Thoracic aorta (tissue), 2 donors: ENCODE measurements at regions not wholly inside any gene's neighbourhood (a gene's known extent, or its start where the extent isn't known, plus 50 kb on each side); places are given as distances from the start of the nearest gene placed in this dataset.
"Not testable (repeated sequence)": the region's sequence is repeated elsewhere in the genome, so short reads cannot be mapped to it uniquely, and the experiment has no call there.

Source experiments
- ATAC-seq: fragments of 150-250 bp; one replicate; pipeline ENCODE4 v1.8.0; 2017; ENCODE audit warnings: low read depth; ENCODE audit not compliant: insufficient number of reproducible peaks, low FRiP score
- DNase-seq: peaks from one replicate; pipeline ENCODE4 v3.0.0-alpha.2; 2020; ENCODE audit warnings: low spot score
- H3K27ac ChIP-seq, 2 donors: fragments of 200-600 bp; sonication (generic); 1 replicate in 1 of 2; 2 replicates in 1 of 2; pipeline ENCODE4 v1.5.1; 2016; ENCODE audit warnings: mild to moderate bottlenecking in 2 of 2, moderate library complexity in 2 of 2
- H3K27me3 ChIP-seq: fragments of 200-600 bp; sonication (generic); replicated peaks from 2 replicates; pipeline ENCODE4 v1.6.0; 2016; ENCODE audit warnings: mild to moderate bottlenecking; ENCODE audit not compliant: insufficient read depth
- H3K36me3 ChIP-seq: fragments of 200-600 bp; sonication (generic); one replicate; pipeline ENCODE4 v1.5.1; 2016
- H3K4me1 ChIP-seq, 2 donors: fragments of 200-600 bp; sonication (generic); 1 replicate in 1 of 2; 2 replicates in 1 of 2; pipeline versions ENCODE4 v1.5.1 to v1.6.0; 2016; ENCODE audit warnings: low read depth in 2 of 2, mild to moderate bottlenecking in 1 of 2; ENCODE audit not compliant: control insufficient read depth in 1 of 2
- H3K4me3 ChIP-seq: fragments of 200-600 bp; sonication (generic); 2 replicates; pipeline ENCODE4 v1.5.1; 2016; ENCODE audit warnings: mild to moderate bottlenecking
- H3K9me3 ChIP-seq: fragments of 200-600 bp; sonication (generic); 2 replicates; pipeline ENCODE4 v1.5.1; 2016
- CTCF ChIP-seq: fragments of 200-600 bp; sonication (generic); IDR thresholded peaks from one replicate; pipeline ENCODE4 v1.5.1; 2019; ENCODE audit warnings: antibody characterized with exemption

- ATAC-seq (no peak), DNase-seq (no peak)
- H3K4me3 ChIP-seq = no peak overlapping the region
- H3K27me3 ChIP-seq = no peaks in the 10 kb centered on the region
- no peak for TF ChIP-seq CTCF
- no peaks in the 10 kb centered on the region for H3K36me3 ChIP-seq
- H3K9me3 ChIP-seq = no peaks in the 10 kb centered on the region
- no peaks in the 10 kb centered on the region for H3K4me1 ChIP-seq
- no peak overlapping the region for H3K27ac ChIP-seq
These were observed 224.9 kb upstream of the SLC16A7 start for GRCh38 chr12:59370933-59371332.

GRCh38 chr12:59365133-59365532 is 230.7 kb upstream of the SLC16A7 start:
- Histone ChIP-seq H3K36me3 (no peaks in the 10 kb centered on the region), H3K27me3 (no peaks in the 10 kb centered on the region), H3K4me3 (no peak overlapping the region), H3K27ac (no peak overlapping the region), H3K9me3 (no peaks in the 10 kb centered on the region), H3K4me1 (no peaks in the 10 kb centered on the region)
- DNase-seq = no peak
- no peak for TF ChIP-seq CTCF
- ATAC-seq = no peak

- no peak overlapping the region for H3K4me3 ChIP-seq
- no peak for DNase-seq
These were observed 238.0 kb upstream of the SLC16A7 start for GRCh38 chr12:59357811-59358210.

GRCh38 chr12:59346248-59346647 is 249.6 kb upstream of the SLC16A7 start:
- ATAC-seq, DNase-seq, H3K9me3 ChIP-seq, H3K27me3 ChIP-seq, H3K36me3 ChIP-seq, H3K27ac ChIP-seq, H3K4me3 ChIP-seq, H3K4me1 ChIP-seq: not testable (repeated sequence)

More at GRCh38 chr12:59357811-59358210, 238.0 kb upstream of the SLC16A7 start:
- TF ChIP-seq CTCF = no peak
- Histone ChIP-seq H3K27ac (no peak overlapping the region), H3K9me3 (no peaks in the 10 kb centered on the region), H3K4me1 (no peaks in the 10 kb centered on the region), H3K36me3 (no peaks in the 10 kb centered on the region), H3K27me3 (no peaks in the 10 kb centered on the region)
- ATAC-seq = no peak

GRCh38 chr12:59345406-59345805 is 250.4 kb upstream of the SLC16A7 start:
- no peak for DNase-seq
- Histone ChIP-seq H3K9me3 (no peaks in the 10 kb centered on the region), H3K4me1 (no peaks in the 10 kb centered on the region), H3K36me3 (no peaks in the 10 kb centered on the region), H3K4me3 (no peak overlapping the region), H3K27ac (no peak overlapping the region), H3K27me3 (no peaks in the 10 kb centered on the region)
- no peak for ATAC-seq
- no peak for TF ChIP-seq CTCF

GRCh38 chr12:59344224-59344623 is 251.6 kb upstream of the SLC16A7 start:
- Histone ChIP-seq H3K36me3 (no peaks in the 10 kb centered on the region), H3K27me3 (no peaks in the 10 kb centered on the region), H3K9me3 (no peaks in the 10 kb centered on the region), H3K27ac (no peak overlapping the region), H3K4me1 (no peaks in the 10 kb centered on the region), H3K4me3 (no peak overlapping the region)
- no peak for DNase-seq
- TF ChIP-seq CTCF = no peak
- no peak for ATAC-seq
